ENCODE measurements at regions not wholly inside any gene's neighbourhood (a gene's known extent, or its start where the extent isn't known, plus 50 kb on each side); places are given as distances from the start of the nearest gene placed in this dataset.
"Not testable (repeated sequence)": the region's sequence is repeated elsewhere in the genome, so short reads cannot be mapped to it uniquely, and the experiment has no call there.

- H3K9me3 ChIP-seq, result no peaks in the 10 kb centered on the region
- H3K4me3 ChIP-seq, result no peak overlapping the region
- 72% methylated on average over 8 of the region's 8 CpGs for WGBS
- no peaks in the 10 kb centered on the region for H3K36me3 ChIP-seq
- intact Hi-C loops (cut with DNase I), result no loop called here
- no peak overlapping the region for H3K27ac ChIP-seq (replicated peaks in 1 of 4)
- no peak for TF ChIP-seq EP300 (IDR thresholded peaks at IDR 0.05)
- no peak for TF ChIP-seq POLR2AphosphoS5 (IDR thresholded peaks at IDR 0.05)
- no peak for TF ChIP-seq CTCF (IDR thresholded peaks at IDR 0.05)
- TF ChIP-seq POLR2A (IDR thresholded peaks at IDR 0.05; ENCODE audit: low read depth), result no peak
- no peaks in the 10 kb centered on the region for H3K27me3 ChIP-seq
- DNase-seq (ENCODE audit: extremely low spot score), result no peak
- H3K4me1 ChIP-seq, result no peaks in the 10 kb centered on the region
Measured at GRCh38 chr3:147514366-147515160, 105.4 kb downstream of the ZIC1 start.

DNA sequence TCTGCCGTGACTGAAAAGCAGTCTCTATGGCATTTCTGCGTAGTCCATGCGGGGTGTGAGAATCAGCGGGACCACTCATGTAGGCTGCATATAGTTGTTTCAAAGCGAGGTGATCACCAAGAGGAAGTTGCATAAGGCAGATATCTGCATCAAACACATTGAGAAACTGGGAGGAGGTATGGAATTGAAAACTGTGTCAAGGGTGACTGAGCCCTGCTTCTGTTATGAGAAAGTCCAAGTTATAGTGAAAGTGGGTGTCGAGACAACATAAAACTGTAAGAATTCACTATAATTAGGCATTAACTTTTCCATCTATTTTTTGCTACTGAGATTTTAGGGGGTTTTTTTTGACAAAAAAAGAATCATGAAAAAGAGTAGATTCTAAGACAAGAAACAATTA lies 109.3 kb downstream of the ZIC1 start:
- H3K27ac ChIP-seq (replicated peaks in 1 of 4), result no peak overlapping the region
- H3K27me3 ChIP-seq, result no peaks in the 10 kb centered on the region
- H3K36me3 ChIP-seq, result no peaks in the 10 kb centered on the region
- no peak for TF ChIP-seq EP300 (IDR thresholded peaks at IDR 0.05)
- TF ChIP-seq POLR2AphosphoS5 (IDR thresholded peaks at IDR 0.05), result no peak
- no peak for TF ChIP-seq POLR2A (IDR thresholded peaks at IDR 0.05; ENCODE audit: low read depth)
- TF ChIP-seq CTCF (IDR thresholded peaks at IDR 0.05), result no peak
- DNase-seq (ENCODE audit: extremely low spot score), result no peak
- intact Hi-C loops (cut with DNase I), result no loop called here
- H3K4me3 ChIP-seq, result no peak overlapping the region
- 91% methylated on average over 6 of the region's 6 CpGs for WGBS
- H3K4me1 ChIP-seq, result no peaks in the 10 kb centered on the region
- H3K9me3 ChIP-seq, result no peaks in the 10 kb centered on the region

DNA sequence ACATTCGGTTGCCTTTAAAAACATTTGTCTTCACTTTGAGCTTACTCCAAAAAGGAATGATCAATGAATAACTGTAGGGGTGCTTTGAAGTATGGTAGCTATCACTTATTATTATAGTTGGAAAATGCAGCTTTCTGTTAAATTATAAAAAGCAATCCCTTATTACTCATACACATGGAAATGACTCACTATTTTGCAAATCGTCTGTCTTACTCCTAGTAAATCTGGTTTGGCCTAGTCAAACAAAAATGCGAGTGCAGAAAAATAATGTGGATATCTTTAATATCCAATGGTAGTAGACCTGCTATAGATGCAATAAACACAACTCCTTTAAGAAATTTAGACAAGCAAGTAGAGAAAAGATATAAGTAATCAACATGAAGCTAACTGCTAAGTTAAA lies 112.5 kb downstream of the ZIC1 start:
- no peak overlapping the region for H3K27ac ChIP-seq (replicated peaks in 1 of 4)
- H3K27me3 ChIP-seq, result no peaks in the 10 kb centered on the region
- no peak for DNase-seq (ENCODE audit: extremely low spot score)
- H3K9me3 ChIP-seq, result peaks cover 0 to 4% (median 2%) of the 10 kb centered on the region in 4 donors
- H3K4me1 ChIP-seq, result no peaks in the 10 kb centered on the region
- no peak overlapping the region for H3K4me3 ChIP-seq
- H3K36me3 ChIP-seq, result no peaks in the 10 kb centered on the region
- TF ChIP-seq EP300 (IDR thresholded peaks at IDR 0.05) (no peak), CTCF (IDR thresholded peaks at IDR 0.05) (no peak), POLR2A (IDR thresholded peaks at IDR 0.05; ENCODE audit: low read depth) (no peak), POLR2AphosphoS5 (IDR thresholded peaks at IDR 0.05) (no peak)
- 62% methylated on average over 3 of the region's 3 CpGs for WGBS
- intact Hi-C loops (cut with DNase I), result no loop called here

DNA sequence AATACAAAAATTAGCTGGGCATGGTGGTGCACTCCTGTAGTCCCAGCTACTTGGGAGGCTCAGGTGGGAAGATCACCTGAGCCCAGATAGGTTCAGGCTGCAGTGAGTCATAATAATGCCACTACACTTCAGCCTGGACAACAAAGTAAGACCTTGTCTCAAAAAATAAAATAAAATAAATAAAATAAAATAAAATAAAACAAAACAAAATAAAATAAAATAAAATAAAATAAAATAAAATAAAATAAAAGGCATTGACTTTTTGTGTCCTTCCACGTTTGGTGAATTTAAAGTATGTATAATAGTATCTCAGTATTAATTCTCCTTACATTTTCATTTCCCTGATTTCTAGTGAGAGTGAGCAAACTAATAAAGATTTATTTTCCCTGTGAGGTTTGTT lies 113.6 kb downstream of the ZIC1 start:
- peaks cover 0 to 13% (median 12%) of the 10 kb centered on the region in 4 donors for H3K9me3 ChIP-seq
- H3K4me1 ChIP-seq; intact Hi-C loops (cut with DNase I); H3K36me3 ChIP-seq; H3K27ac ChIP-seq (replicated peaks in 1 of 4); H3K27me3 ChIP-seq; DNase-seq (ENCODE audit: extremely low spot score); H3K4me3 ChIP-seq: not testable (repeated sequence)
- 74% methylated on average over 1 of the region's 1 CpG for WGBS

- intact Hi-C loops (cut with DNase I), result no loop called here
- Histone ChIP-seq H3K27me3 (no peaks in the 10 kb centered on the region), H3K4me1 (no peaks in the 10 kb centered on the region), H3K36me3 (no peaks in the 10 kb centered on the region), H3K4me3 (no peak overlapping the region), H3K27ac (replicated peaks in 1 of 4) (no peak overlapping the region), H3K9me3 (peaks cover 0 to 13% (median 12%) of the 10 kb centered on the region in 4 donors)
- 70% methylated on average over 2 of the region's 2 CpGs for whole genome bisulfite sequencing
- no peak for DNase-seq (ENCODE audit: extremely low spot score)
- TF ChIP-seq POLR2AphosphoS5 (IDR thresholded peaks at IDR 0.05), result no peak
- TF ChIP-seq EP300 (IDR thresholded peaks at IDR 0.05), result no peak
- no peak for TF ChIP-seq CTCF (IDR thresholded peaks at IDR 0.05)
- no peak for TF ChIP-seq POLR2A (IDR thresholded peaks at IDR 0.05; ENCODE audit: low read depth)
Measured at GRCh38 chr3:147529551-147529950, 120.4 kb downstream of the ZIC1 start.
